Activated T-cell treated with anti-CD3 and anti-CD28 coated beads, Interleukin-2, amount 50 U/mL, for 72 hours (primary cell): ENCODE measurements at regions not wholly inside any gene's neighbourhood (a gene's known extent, or its start where the extent isn't known, plus 50 kb on each side); places are given as distances from the start of the nearest gene placed in this dataset.

Experiments
- ATAC-seq, 2 donors: fragments of 150-1000 bp; cut with Tn5 transposase; replicated peaks in 1 of 2; 2 replicates each; pipeline ENCODE4 v1.10.0; 2021; ENCODE audit warnings: moderate library complexity in 2 of 2, mild to moderate bottlenecking in 1 of 2
- DNase-seq, 2 donors: peaks; one replicate each; pipeline ENCODE4 v3.0.0; 2021 to 2022; ENCODE audit warnings: mixed read lengths in 1 of 2
- H3K27ac Mint-ChIP-seq: one replicate; pipeline ENCODE4 v1.8.0; 2022; ENCODE audit warnings: mild to moderate bottlenecking, moderate library complexity, mixed read lengths
- H3K27me3 Mint-ChIP-seq: one replicate; pipeline ENCODE4 v1.8.0; 2022; ENCODE audit warnings: low read depth, mixed read lengths
- H3K36me3 Mint-ChIP-seq, 2 donors: one replicate each; pipeline ENCODE4 v1.8.0; 2022; ENCODE audit warnings: mixed read lengths in 2 of 2, mild to moderate bottlenecking in 1 of 2; ENCODE audit not compliant: insufficient read depth in 2 of 2
- H3K4me1 Mint-ChIP-seq: one replicate; pipeline ENCODE4 v1.8.0; 2022; ENCODE audit warnings: low read depth, mixed read lengths
- H3K4me3 Mint-ChIP-seq, 2 donors: one replicate each; pipeline ENCODE4 v1.8.0; 2022; ENCODE audit warnings: mild to moderate bottlenecking in 2 of 2, mixed read lengths in 2 of 2, moderate library complexity in 2 of 2
- H3K9me3 Mint-ChIP-seq, 2 donors: one replicate each; pipeline ENCODE4 v1.8.0; 2022; ENCODE audit warnings: mixed read lengths in 2 of 2

- no peak for DNase-seq
- H3K27me3 Mint-ChIP-seq, result no peaks in the 10 kb centered on the region
- H3K4me3 Mint-ChIP-seq, result no peak overlapping the region
- no peak overlapping the region for H3K27ac Mint-ChIP-seq
- peaks cover 39% of the 10 kb centered on the region for H3K4me1 Mint-ChIP-seq
- H3K9me3 Mint-ChIP-seq, result peaks cover 2 to 4% of the 10 kb centered on the region in 2 donors
- peaks cover 0 to 7% of the 10 kb centered on the region in 2 donors for H3K36me3 Mint-ChIP-seq
- no peak for ATAC-seq
Observed at GRCh38 chr6:15781333-15781732, 118.5 kb upstream of the DTNBP1 start.

- Mint-ChIP-seq H3K36me3 (peaks cover 0 to 4% of the 10 kb centered on the region in 2 donors), H3K27me3 (no peaks in the 10 kb centered on the region), H3K27ac (no peak overlapping the region), H3K9me3 (peaks cover 0 to under 1% of the 10 kb centered on the region in 2 donors), H3K4me3 (no peak overlapping the region), H3K4me1 (peaks cover 48% of the 10 kb centered on the region)
- ATAC-seq, result no peak
- no peak for DNase-seq
Observed at GRCh38 chr6:15780437-15780836, 117.6 kb upstream of the DTNBP1 start.

- Mint-ChIP-seq H3K4me1 (peaks cover 55% of the 10 kb centered on the region), H3K27me3 (no peaks in the 10 kb centered on the region), H3K4me3 (peak overlapping the region in 1 of 2 donors; percentile 16), H3K27ac (no peak overlapping the region), H3K9me3 (no peaks in the 10 kb centered on the region), H3K36me3 (peaks cover 0 to 4% of the 10 kb centered on the region in 2 donors)
- DNase-seq, result no peak
- no peak for ATAC-seq
Observed at GRCh38 chr6:15779726-15780125, 116.9 kb upstream of the DTNBP1 start.

DNA sequence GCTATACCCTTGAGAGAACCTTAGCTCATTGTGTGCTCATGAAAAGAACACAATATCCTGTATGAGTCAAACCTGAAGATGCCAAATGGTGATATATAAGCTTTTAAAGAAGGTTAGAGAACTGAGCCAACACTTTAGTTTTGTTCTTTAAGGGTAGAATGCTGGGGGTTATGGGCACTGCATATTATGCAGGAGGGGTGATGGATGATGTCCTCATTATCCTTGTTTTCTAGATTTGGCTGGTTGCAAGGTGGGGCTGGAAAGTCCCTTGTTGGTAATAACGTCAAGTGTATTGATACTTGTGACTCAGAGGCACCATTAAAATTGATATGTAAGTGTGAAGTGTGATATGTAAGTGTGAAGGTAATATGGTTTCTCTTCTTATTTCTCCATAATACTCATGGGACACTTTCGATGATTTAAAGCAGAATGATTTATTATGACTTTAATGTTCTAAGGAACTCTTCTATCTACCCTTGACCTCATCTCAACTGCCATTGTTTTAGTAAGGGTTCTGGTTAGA lies 113.7 kb upstream of the DTNBP1 start:
- ATAC-seq (peak; percentile 90 to 93), DNase-seq (peak; percentile 60 to 69)
- H3K9me3 Mint-ChIP-seq, result peaks cover 2 to 3% of the 10 kb centered on the region in 2 donors
- H3K27ac Mint-ChIP-seq, result peak overlapping the region; percentile 98
- peaks cover 81% of the 10 kb centered on the region for H3K4me1 Mint-ChIP-seq
- H3K27me3 Mint-ChIP-seq, result no peaks in the 10 kb centered on the region
- peaks cover 4 to 9% of the 10 kb centered on the region in 2 donors for H3K36me3 Mint-ChIP-seq
- peak overlapping the region; percentile 58 to 83 for H3K4me3 Mint-ChIP-seq

- peaks cover 2 to 3% of the 10 kb centered on the region in 2 donors for H3K9me3 Mint-ChIP-seq
- H3K27ac Mint-ChIP-seq, result peak overlapping the region; percentile 98
- ATAC-seq, result no peak
Observed at GRCh38 chr6:15775741-15776140, 112.9 kb upstream of the DTNBP1 start.

DNA sequence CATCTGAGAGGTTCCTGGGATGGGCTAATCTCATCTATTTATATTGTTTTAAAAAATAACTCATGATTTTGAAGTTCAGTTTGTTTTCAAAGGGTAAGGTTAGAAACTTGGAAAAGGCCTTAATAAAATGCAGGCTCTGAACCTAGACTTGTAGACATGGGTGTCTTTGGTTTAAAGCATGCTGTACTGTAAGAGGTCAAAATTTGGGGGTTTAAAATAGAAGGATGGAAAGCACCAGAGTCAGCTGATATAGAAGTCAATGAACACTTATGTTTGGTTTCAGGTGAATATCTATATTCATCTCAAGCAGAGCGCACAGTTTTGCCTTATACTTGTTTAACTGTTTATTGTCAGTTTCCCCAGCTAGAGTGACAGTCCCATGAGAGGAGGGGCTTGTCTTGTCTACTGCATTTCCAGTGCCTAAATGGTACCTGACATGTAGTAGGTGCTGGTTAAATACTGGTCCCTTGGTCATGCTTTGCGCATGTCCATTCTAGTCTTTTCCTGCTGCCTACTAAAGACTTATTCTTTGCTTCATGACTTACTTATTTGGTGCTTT lies 112.3 kb upstream of the DTNBP1 start:
- Mint-ChIP-seq H3K36me3 (peaks cover 5 to 8% of the 10 kb centered on the region in 2 donors), H3K27ac (peak overlapping the region; percentile 98), H3K27me3 (no peaks in the 10 kb centered on the region), H3K4me1 (peaks cover 91% of the 10 kb centered on the region), H3K9me3 (peaks cover 2 to 3% of the 10 kb centered on the region in 2 donors), H3K4me3 (peak overlapping the region; percentile 58 to 83)
- DNase-seq, result no peak
- ATAC-seq, result no peak

More at GRCh38 chr6:15775741-15776140, 112.9 kb upstream of the DTNBP1 start:
- H3K36me3 Mint-ChIP-seq, result peaks cover 5 to 9% of the 10 kb centered on the region in 2 donors
- no peaks in the 10 kb centered on the region for H3K27me3 Mint-ChIP-seq
- peak overlapping the region; percentile 58 to 83 for H3K4me3 Mint-ChIP-seq
- peaks cover 89% of the 10 kb centered on the region for H3K4me1 Mint-ChIP-seq
- DNase-seq, result no peak

DNA sequence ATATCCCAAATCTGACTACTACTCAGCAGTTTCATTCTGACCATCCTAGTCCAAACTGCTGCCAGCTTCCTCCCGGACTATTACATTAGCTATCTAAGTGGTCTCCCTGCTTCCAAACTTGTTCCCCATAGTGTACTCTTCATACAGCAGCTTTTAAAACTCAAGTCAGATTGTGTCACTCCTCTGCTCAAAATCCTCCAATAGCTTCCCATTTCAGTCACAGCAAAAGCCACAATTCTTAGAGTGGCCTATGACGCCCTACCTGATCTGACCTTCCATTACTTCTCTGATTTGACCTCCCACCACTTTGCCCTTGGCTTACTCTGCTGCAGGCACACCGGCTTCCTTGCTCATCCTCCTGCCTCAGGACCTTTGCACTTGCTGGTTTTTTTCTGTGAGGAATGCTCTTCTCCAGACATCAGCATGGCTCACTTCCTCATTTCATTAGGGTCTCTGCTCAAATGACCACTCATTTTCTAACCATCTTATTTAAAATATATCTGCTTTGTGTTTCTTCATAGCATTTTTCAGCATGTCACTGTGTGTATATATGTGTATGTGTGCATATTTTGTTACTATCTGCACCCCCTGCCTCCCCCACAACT lies 111.1 kb upstream of the DTNBP1 start:
- no peak for DNase-seq
- ATAC-seq, result no peak
- peaks cover 5 to 6% of the 10 kb centered on the region in 2 donors for H3K36me3 Mint-ChIP-seq
- H3K4me3 Mint-ChIP-seq, result peak overlapping the region; percentile 15 to 17
- H3K9me3 Mint-ChIP-seq, result peaks cover 2 to 3% of the 10 kb centered on the region in 2 donors
- peaks cover 89% of the 10 kb centered on the region for H3K4me1 Mint-ChIP-seq
- H3K27me3 Mint-ChIP-seq, result no peaks in the 10 kb centered on the region
- no peak overlapping the region for H3K27ac Mint-ChIP-seq

- peak; percentile 92 for ATAC-seq
- DNase-seq, result peak; percentile 53
- peaks cover 2 to 3% of the 10 kb centered on the region in 2 donors for H3K9me3 Mint-ChIP-seq
- peaks cover 56% of the 10 kb centered on the region for H3K4me1 Mint-ChIP-seq
- no peaks in the 10 kb centered on the region for H3K27me3 Mint-ChIP-seq
- peak overlapping the region; percentile 75 for H3K27ac Mint-ChIP-seq
- H3K4me3 Mint-ChIP-seq, result peak overlapping the region; percentile 63 to 65
- peaks cover 5 to 6% of the 10 kb centered on the region in 2 donors for H3K36me3 Mint-ChIP-seq
Observed at GRCh38 chr6:15770347-15771143, 107.7 kb upstream of the DTNBP1 start.

DNA sequence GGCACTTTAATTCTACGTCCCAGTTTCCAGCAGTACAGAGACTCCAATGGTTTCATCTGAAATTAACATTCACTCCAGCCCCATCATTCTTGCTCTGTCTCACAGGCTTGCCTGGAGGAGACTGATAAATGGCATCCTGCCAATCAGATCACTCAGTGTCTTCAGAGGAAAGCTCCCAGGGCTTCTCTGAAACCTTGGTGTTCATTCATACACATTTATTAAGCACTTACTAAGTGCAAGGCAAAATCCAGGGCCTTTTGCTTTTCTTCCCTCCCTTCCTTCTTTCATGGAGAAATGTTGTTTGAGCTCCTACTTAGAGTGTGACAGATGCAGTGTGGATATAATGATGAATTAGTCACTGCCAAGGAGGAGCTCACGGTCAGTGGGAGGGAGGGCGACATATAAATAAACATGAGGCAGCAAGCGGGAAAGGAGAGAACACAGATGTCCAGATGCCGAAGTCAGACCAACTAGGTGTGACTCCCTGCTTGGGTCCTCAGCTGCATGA lies 106.7 kb upstream of the DTNBP1 start:
- Mint-ChIP-seq H3K36me3 (peaks cover 5 to 6% of the 10 kb centered on the region in 2 donors), H3K27me3 (peaks cover 6% of the 10 kb centered on the region), H3K9me3 (peaks cover 2 to 3% of the 10 kb centered on the region in 2 donors), H3K4me3 (no peak overlapping the region), H3K4me1 (peaks cover 46% of the 10 kb centered on the region), H3K27ac (no peak overlapping the region)
- DNase-seq (no peak), ATAC-seq (no peak)

- Mint-ChIP-seq H3K4me3 (no peak overlapping the region), H3K4me1 (peaks cover 46% of the 10 kb centered on the region), H3K27ac (no peak overlapping the region), H3K9me3 (peaks cover 2 to 3% of the 10 kb centered on the region in 2 donors), H3K27me3 (peaks cover 11% of the 10 kb centered on the region), H3K36me3 (peaks cover 5 to 6% of the 10 kb centered on the region in 2 donors)
- ATAC-seq (no peak), DNase-seq (no peak)
Observed at GRCh38 chr6:15768999-15769398, 106.2 kb upstream of the DTNBP1 start.

DNA sequence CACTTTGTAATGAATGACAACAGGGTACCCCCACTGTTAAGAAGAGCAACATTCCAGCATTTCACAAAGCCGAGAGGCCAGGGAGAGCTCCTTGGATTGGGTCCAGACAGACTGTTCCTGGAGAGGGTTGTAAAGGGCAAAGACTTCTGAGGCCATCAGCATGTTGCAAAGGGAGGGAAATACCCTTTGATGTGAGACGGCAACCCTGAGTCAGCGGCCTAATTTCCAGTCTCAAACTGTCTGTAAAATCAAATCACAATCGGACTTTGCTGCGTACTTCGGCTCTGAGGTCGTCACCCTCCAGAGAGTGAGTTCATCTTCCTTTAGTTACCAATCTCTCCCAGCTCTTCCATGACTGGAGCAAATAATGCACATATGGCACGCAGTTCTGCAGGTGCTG lies 101.0 kb upstream of the DTNBP1 start:
- DNase-seq (no peak), ATAC-seq (peak in 1 of 2 donors; percentile 54)
- peaks cover 14% of the 10 kb centered on the region for H3K4me1 Mint-ChIP-seq

DNA sequence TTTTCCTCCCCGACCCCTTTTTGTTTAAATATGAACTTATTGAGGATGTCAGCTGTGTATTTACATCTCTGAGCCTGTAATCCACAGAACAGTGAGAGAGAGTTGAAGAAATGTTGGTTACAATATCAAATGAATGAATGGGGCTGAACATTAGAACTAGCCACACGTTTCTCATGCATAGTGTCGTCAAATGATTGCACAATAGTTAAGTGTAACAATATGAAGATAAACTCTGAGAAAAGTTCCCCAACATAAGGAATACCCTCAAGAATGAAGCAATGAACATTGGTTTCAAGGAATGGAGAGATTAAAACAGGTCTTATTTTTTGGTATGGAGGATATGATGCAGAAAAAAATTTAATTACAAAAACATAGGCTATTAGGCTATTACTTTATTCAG lies 100.5 kb upstream of the DTNBP1 start:
- H3K36me3 Mint-ChIP-seq, result no peaks in the 10 kb centered on the region
- ATAC-seq, result no peak

More for the DNA sequence above, 101.0 kb upstream of the DTNBP1 start:
- H3K27me3 Mint-ChIP-seq, result peaks cover 11% of the 10 kb centered on the region
- no peaks in the 10 kb centered on the region for H3K9me3 Mint-ChIP-seq
- H3K27ac Mint-ChIP-seq, result no peak overlapping the region
- peak overlapping the region in 1 of 2 donors; percentile 3 for H3K4me3 Mint-ChIP-seq
- no peaks in the 10 kb centered on the region for H3K36me3 Mint-ChIP-seq

DNA sequence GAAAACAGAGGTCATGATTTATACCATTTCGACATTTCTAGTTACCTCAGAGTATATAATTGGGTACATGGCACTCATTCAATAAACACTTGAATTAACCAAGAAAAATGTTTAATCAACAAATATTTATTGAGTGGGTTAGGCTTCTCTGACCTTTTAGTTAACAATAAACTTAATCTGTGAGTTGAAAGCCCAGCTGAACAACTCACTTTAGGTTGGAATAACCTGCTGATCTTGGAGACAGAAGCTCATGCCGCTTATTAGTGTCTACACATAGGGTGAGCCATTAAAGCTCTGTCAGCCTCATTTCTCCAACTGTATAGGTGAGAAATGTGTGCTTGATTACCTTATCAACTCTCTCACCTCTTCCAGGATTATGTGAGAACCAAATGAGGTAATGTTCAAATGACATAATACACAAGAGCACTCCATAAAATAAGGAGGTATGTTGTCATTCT lies 98.2 kb upstream of the DTNBP1 start:
- no peak for ATAC-seq
- no peaks in the 10 kb centered on the region for H3K36me3 Mint-ChIP-seq
- H3K9me3 Mint-ChIP-seq, result no peaks in the 10 kb centered on the region
- peaks cover 14% of the 10 kb centered on the region for H3K4me1 Mint-ChIP-seq
- H3K4me3 Mint-ChIP-seq, result no peak overlapping the region
- H3K27ac Mint-ChIP-seq, result no peak overlapping the region
- peaks cover 11% of the 10 kb centered on the region for H3K27me3 Mint-ChIP-seq
- no peak for DNase-seq

More for the DNA sequence above, 100.5 kb upstream of the DTNBP1 start:
- Mint-ChIP-seq H3K4me1 (peaks cover 14% of the 10 kb centered on the region), H3K4me3 (no peak overlapping the region), H3K27me3 (peaks cover 11% of the 10 kb centered on the region), H3K9me3 (no peaks in the 10 kb centered on the region), H3K27ac (no peak overlapping the region)
- no peak for DNase-seq
